Parathyroid adenoma (tissue), 2 donors: ENCODE measurements at regions not wholly inside any gene's neighbourhood (a gene's known extent, or its start where the extent isn't known, plus 50 kb on each side); places are given as distances from the start of the nearest gene placed in this dataset.

Source experiments
- H2AFZ ChIP-seq: fragments of 300-600 bp; sonication (generic); one replicate; pipeline ENCODE4 v1.7.0; 2017; ENCODE audit warnings: antibody characterized with exemption, mild to moderate bottlenecking
- H3K27ac ChIP-seq: fragments of 300-600 bp; sonication (generic); one replicate; pipeline ENCODE4 v1.7.0; 2017
- H3K27me3 ChIP-seq: fragments of 300-600 bp; sonication (generic); one replicate; pipeline ENCODE4 v1.7.0; 2017; ENCODE audit warnings: low read length; ENCODE audit not compliant: control insufficient read depth, insufficient read depth
- H3K36me3 ChIP-seq: fragments of 300-600 bp; sonication (generic); one replicate; pipeline ENCODE4 v1.7.0; 2017; ENCODE audit warnings: low read length; ENCODE audit not compliant: control insufficient read depth, insufficient read depth
- H3K4me1 ChIP-seq: fragments of 300-600 bp; sonication (generic); one replicate; pipeline ENCODE4 v1.7.0; 2017; ENCODE audit warnings: control low read depth
- H3K4me2 ChIP-seq: fragments of 300-600 bp; sonication (generic); one replicate; pipeline ENCODE4 v1.7.0; 2017; ENCODE audit warnings: low read length
- H3K4me3 ChIP-seq: fragments of 300-600 bp; sonication (generic); one replicate; pipeline ENCODE4 v1.7.0; 2017; ENCODE audit warnings: low read depth, low read length
- H3K79me2 ChIP-seq: fragments of 300-600 bp; sonication (generic); one replicate; pipeline ENCODE4 v1.7.0; 2017; ENCODE audit warnings: control low read depth
- H3K9ac ChIP-seq: fragments of 300-600 bp; sonication (generic); one replicate; pipeline ENCODE4 v1.7.0; 2017; ENCODE audit warnings: mild to moderate bottlenecking
- H3K9me3 ChIP-seq: fragments of 300-600 bp; sonication (generic); one replicate; pipeline ENCODE4 v1.7.0; 2017; ENCODE audit warnings: low read length; ENCODE audit not compliant: control insufficient read depth
- CTCF ChIP-seq: fragments of 300-600 bp; sonication (generic); IDR thresholded peaks from one replicate; pipeline ENCODE4 v1.7.0; 2017; ENCODE audit warnings: antibody characterized with exemption, mild to moderate bottlenecking
- donor health status: primary hyperparathyroidism.

DNA sequence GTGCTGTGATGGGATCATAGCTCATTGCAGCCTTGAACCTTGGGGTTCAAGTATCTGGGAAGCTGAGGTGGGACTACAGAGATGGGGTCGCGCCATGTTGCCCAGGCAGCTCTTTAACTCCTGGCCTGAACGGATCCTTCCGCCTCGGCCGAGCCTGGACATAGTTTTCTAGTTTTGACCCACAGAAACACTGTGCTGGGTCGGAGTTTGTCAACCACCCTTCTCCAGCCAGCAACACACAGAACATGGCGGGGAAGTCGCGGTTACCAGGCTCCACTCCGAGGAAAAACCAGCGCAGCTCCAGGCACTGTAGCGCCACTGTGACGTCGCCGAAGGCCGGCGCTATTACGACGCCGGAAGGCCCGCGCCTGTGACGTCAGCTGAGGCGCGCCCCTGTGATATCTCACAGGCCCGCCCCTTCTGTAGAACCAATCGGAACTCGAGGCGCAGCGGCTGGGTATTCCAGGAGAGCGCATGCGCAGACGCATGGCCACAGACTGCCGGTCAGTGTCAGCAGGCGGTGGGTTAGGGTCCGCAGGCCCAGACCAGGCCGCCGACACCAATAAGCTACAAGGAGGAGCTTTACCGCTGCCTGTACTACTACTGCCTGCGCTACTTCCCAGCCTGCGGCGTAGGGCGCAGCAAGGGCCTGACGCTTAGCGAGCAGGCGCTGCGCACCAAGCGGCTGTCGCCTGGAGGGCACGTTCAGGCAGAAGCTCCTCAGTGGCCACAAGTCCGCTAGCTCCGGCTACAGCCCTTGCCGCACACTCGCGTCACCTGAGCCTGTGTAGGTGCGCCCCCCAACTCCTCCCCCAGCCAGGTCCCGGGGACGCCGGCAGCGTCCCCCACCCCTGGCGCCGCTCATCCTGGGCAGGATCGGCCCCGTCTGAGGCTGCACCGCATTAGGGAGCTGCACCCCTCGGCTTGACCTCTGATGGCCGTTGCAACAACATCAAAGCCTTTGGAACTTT, 135.2 kb upstream of the KCTD7 start:
- Histone ChIP-seq H3K4me3 (peak overlapping the region; percentile 83), H3K79me2 (no peaks in the 10 kb centered on the region), H3K9me3 (no peaks in the 10 kb centered on the region), H2AFZ (peak overlapping the region; percentile 100), H3K4me1 (peaks cover 5% of the 10 kb centered on the region), H3K4me2 (peak overlapping the region; percentile 80), H3K9ac (peak overlapping the region; percentile 63), H3K27ac (peak overlapping the region; percentile 95), H3K27me3 (no peaks in the 10 kb centered on the region), H3K36me3 (no peaks in the 10 kb centered on the region)
- peak; percentile 18 for TF ChIP-seq CTCF

- Histone ChIP-seq H3K9ac (no peak overlapping the region), H3K4me2 (no peak overlapping the region), H3K4me3 (no peak overlapping the region), H3K4me1 (peaks cover 5% of the 10 kb centered on the region), H3K79me2 (no peaks in the 10 kb centered on the region), H2AFZ (no peak overlapping the region), H3K27me3 (no peaks in the 10 kb centered on the region), H3K9me3 (no peaks in the 10 kb centered on the region), H3K27ac (no peak overlapping the region), H3K36me3 (no peaks in the 10 kb centered on the region)
- no peak for TF ChIP-seq CTCF
Observed at GRCh38 chr7:66497346-66497745, 131.3 kb upstream of the KCTD7 start.

GRCh38 chr7:66500087-66500486, 128.6 kb upstream of the KCTD7 start:
- TF ChIP-seq CTCF = no peak
- Histone ChIP-seq H3K9ac (no peak overlapping the region), H3K36me3 (no peaks in the 10 kb centered on the region), H3K27me3 (no peaks in the 10 kb centered on the region), H3K4me2 (no peak overlapping the region), H3K79me2 (no peaks in the 10 kb centered on the region), H3K4me1 (no peaks in the 10 kb centered on the region), H3K9me3 (no peaks in the 10 kb centered on the region), H3K27ac (no peak overlapping the region), H3K4me3 (no peak overlapping the region), H2AFZ (no peak overlapping the region)

- Histone ChIP-seq H3K27me3 (no peaks in the 10 kb centered on the region), H3K9me3 (no peaks in the 10 kb centered on the region), H3K4me3 (no peak overlapping the region), H3K4me1 (no peaks in the 10 kb centered on the region), H3K79me2 (no peaks in the 10 kb centered on the region), H2AFZ (no peak overlapping the region), H3K9ac (no peak overlapping the region), H3K27ac (no peak overlapping the region), H3K36me3 (no peaks in the 10 kb centered on the region), H3K4me2 (no peak overlapping the region)
- TF ChIP-seq CTCF = no peak
Observed at GRCh38 chr7:66502230-66503035, 126.2 kb upstream of the KCTD7 start.
